ENCODE measurements at regions not wholly inside any gene's neighbourhood (a gene's known extent, or its start where the extent isn't known, plus 50 kb on each side); places are given as distances from the start of the nearest gene placed in this dataset.

GRCh38 chr18:10352671-10353070, 101.8 kb upstream of the APCDD1 start:
- Histone ChIP-seq H3K4me2 (ENCODE audit: low read length) (no peak overlapping the region), H3K27me3 (ENCODE audit: insufficient read depth, low read depth, low read length) (no peaks in the 10 kb centered on the region), H4K20me1 (ENCODE audit: insufficient read depth) (no peaks in the 10 kb centered on the region), H3K9me2 (ENCODE audit: insufficient read depth, low read length) (no peaks in the 10 kb centered on the region), H3K4me3 (ENCODE audit: low read length) (no peak overlapping the region), H3K79me2 (replicated peaks; ENCODE audit: insufficient read depth, low read length) (no peaks in the 10 kb centered on the region), H3F3A (ENCODE audit: insufficient read depth, low read length, poor library complexity, severe bottlenecking) (no peaks in the 10 kb centered on the region), H3K9me3 (ENCODE audit: low read length) (no peaks in the 10 kb centered on the region), H3K27ac (ENCODE audit: low read length) (no peak overlapping the region), H2AFZ (ENCODE audit: low read depth, low read length) (no peak overlapping the region), H3K36me3 (ENCODE audit: insufficient read depth, low read length) (no peaks in the 10 kb centered on the region), H3K9ac (ENCODE audit: low read length) (no peak overlapping the region)
- no peak for TF ChIP-seq EP300 (conservative IDR thresholded peaks at IDR 0.05; ENCODE audit: poor library complexity, severe bottlenecking)
- TF ChIP-seq TAF1 (IDR thresholded peaks at IDR 0.05; ENCODE audit: low read depth) = no peak
- no peak for TF ChIP-seq RAD21 (conservative IDR thresholded peaks at IDR 0.05)
- TF ChIP-seq POLR2AphosphoS5 (IDR thresholded peaks at IDR 0.05) = no peak
- no peak for TF ChIP-seq CTCF (IDR thresholded peaks at IDR 0.05; ENCODE audit: poor library complexity, severe bottlenecking)
- TF ChIP-seq MXI1 (conservative IDR thresholded peaks at IDR 0.05; ENCODE audit: poor library complexity, severe bottlenecking) = no peak
- no peak for TF ChIP-seq EZH2 (IDR thresholded peaks at IDR 0.05; ENCODE audit: borderline replicate concordance, insufficient read depth, low read length, poor library complexity, severe bottlenecking)
- TF ChIP-seq, protein P1, sequence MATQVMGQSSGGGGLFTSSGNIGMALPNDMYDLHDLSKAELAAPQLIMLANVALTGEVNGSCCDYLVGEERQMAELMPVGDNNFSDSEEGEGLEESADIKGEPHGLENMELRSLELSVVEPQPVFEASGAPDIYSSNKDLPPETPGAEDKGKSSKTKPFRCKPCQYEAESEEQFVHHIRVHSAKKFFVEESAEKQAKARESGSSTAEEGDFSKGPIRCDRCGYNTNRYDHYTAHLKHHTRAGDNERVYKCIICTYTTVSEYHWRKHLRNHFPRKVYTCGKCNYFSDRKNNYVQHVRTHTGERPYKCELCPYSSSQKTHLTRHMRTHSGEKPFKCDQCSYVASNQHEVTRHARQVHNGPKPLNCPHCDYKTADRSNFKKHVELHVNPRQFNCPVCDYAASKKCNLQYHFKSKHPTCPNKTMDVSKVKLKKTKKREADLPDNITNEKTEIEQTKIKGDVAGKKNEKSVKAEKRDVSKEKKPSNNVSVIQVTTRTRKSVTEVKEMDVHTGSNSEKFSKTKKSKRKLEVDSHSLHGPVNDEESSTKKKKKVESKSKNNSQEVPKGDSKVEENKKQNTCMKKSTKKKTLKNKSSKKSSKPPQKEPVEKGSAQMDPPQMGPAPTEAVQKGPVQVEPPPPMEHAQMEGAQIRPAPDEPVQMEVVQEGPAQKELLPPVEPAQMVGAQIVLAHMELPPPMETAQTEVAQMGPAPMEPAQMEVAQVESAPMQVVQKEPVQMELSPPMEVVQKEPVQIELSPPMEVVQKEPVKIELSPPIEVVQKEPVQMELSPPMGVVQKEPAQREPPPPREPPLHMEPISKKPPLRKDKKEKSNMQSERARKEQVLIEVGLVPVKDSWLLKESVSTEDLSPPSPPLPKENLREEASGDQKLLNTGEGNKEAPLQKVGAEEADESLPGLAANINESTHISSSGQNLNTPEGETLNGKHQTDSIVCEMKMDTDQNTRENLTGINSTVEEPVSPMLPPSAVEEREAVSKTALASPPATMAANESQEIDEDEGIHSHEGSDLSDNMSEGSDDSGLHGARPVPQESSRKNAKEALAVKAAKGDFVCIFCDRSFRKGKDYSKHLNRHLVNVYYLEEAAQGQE (IDR thresholded peaks at IDR 0.05; ENCODE audit: borderline replicate concordance) = no peak

GRCh38 chr18:10353791-10354190, 100.6 kb upstream of the APCDD1 start:
- Histone ChIP-seq H3K9ac (ENCODE audit: low read length) (no peak overlapping the region), H3K9me3 (ENCODE audit: low read length) (no peaks in the 10 kb centered on the region), H3K4me2 (ENCODE audit: low read length) (no peak overlapping the region), H3K4me3 (ENCODE audit: low read length) (no peak overlapping the region), H3K9me2 (ENCODE audit: insufficient read depth, low read length) (no peaks in the 10 kb centered on the region), H4K20me1 (ENCODE audit: insufficient read depth) (no peaks in the 10 kb centered on the region), H3F3A (ENCODE audit: insufficient read depth, low read length, poor library complexity, severe bottlenecking) (no peaks in the 10 kb centered on the region), H3K79me2 (replicated peaks; ENCODE audit: insufficient read depth, low read length) (no peaks in the 10 kb centered on the region), H3K36me3 (ENCODE audit: insufficient read depth, low read length) (no peaks in the 10 kb centered on the region), H2AFZ (ENCODE audit: low read depth, low read length) (no peak overlapping the region), H3K27me3 (ENCODE audit: insufficient read depth, low read depth, low read length) (no peaks in the 10 kb centered on the region), H3K27ac (ENCODE audit: low read length) (no peak overlapping the region)
- TF ChIP-seq EP300 (conservative IDR thresholded peaks at IDR 0.05; ENCODE audit: poor library complexity, severe bottlenecking) = no peak
- TF ChIP-seq EZH2 (IDR thresholded peaks at IDR 0.05; ENCODE audit: borderline replicate concordance, insufficient read depth, low read length, poor library complexity, severe bottlenecking) = no peak
- TF ChIP-seq, protein P1 (IDR thresholded peaks at IDR 0.05; ENCODE audit: borderline replicate concordance) = no peak
- no peak for TF ChIP-seq TAF1 (IDR thresholded peaks at IDR 0.05; ENCODE audit: low read depth)
- TF ChIP-seq POLR2AphosphoS5 (IDR thresholded peaks at IDR 0.05) = no peak
- TF ChIP-seq MXI1 (conservative IDR thresholded peaks at IDR 0.05; ENCODE audit: poor library complexity, severe bottlenecking) = no peak
